Testis (tissue), 2 donors: ENCODE measurements at regions not wholly inside any gene's neighbourhood (a gene's known extent, or its start where the extent isn't known, plus 50 kb on each side); places are given as distances from the start of the nearest gene placed in this dataset.
A peak's percentile ranks its signal among the peaks of the same experiment; 100 is the strongest.

ENCODE experiments used
- DNase-seq: peaks from one replicate; pipeline ENCODE4 v3.0.0-alpha.2; 2019
- H3K27ac ChIP-seq, 2 donors: fragments of 200-600 bp; sonication (generic); one replicate each; pipeline ENCODE4 v1.5.1; 2019
- H3K27me3 ChIP-seq: fragments of 200-600 bp; sonication (generic); one replicate; pipeline ENCODE4 v1.5.1; 2019
- H3K36me3 ChIP-seq: fragments of 200-600 bp; sonication (generic); one replicate; pipeline ENCODE4 v1.5.1; 2017; ENCODE audit warnings: low read depth; ENCODE audit errors: missing control alignments
- H3K4me1 ChIP-seq: fragments of 200-600 bp; sonication (generic); one replicate; pipeline ENCODE4 v1.5.1; 2019
- H3K4me3 ChIP-seq, 2 donors: fragments of 200-600 bp; sonication (generic); one replicate each; pipeline ENCODE4 v1.5.1; 2017 to 2019
- H3K9me3 ChIP-seq: fragments of 200-600 bp; sonication (generic); one replicate; pipeline ENCODE4 v1.5.1; 2017
- POLR2A ChIP-seq: fragments of 450-650 bp; IDR thresholded peaks from one replicate; pipeline ENCODE4 v1.6.1; 2017; ENCODE audit warnings: antibody characterized with exemption, mild to moderate bottlenecking, moderate library complexity
- WGBS, 2 donors: methylation state at CpG; one replicate each; pipeline ENCODE4 v1.1.5; 2018; 5-methylcytosine and 5-hydroxymethylcytosine counted together
- intact Hi-C: fragments of 100-400 bp; cut with DNase I; formaldehyde crosslinking; loops from one replicate; pipeline ENCODE4 v1.15.1; 2023; ENCODE audit warnings: low total_unique reads
- TF ChIP-seq, protein P1 (sequence below), 3 experiments: fragments of 450-650 bp in 2 of 3; fragments of 200-600 bp in 1 of 3; sonication (generic) in 1 of 3; IDR thresholded peaks; one replicate each; pipeline ENCODE4 v1.5.1; 2016 to 2019; ENCODE audit warnings: antibody characterized with exemption in 3 of 3, mild to moderate bottlenecking in 2 of 3, moderate library complexity in 1 of 3

DNA sequence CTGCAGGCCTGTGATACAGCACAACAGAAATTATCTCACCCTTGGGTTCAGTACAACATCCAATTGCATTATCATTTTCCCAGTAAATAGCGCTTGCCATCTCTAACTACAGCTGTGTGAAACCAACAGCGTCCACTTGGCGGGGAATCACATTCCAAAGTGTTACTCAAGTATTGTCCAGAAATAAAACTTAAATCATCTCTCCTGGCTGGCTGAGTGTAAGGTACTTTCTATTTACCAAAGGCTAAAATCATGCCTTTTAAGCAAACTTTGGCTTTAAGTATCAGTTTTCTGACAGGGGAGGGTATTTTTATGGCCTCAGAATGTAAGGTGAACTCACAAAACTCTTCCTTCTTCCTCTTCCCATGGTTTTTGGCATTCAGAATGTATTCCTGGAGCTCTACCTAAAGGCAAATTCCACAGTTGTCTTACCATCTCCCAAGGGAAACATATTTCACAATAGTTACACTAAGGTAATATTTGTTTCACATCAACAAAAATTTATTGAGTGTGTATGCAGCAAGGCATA is 205.6 kb upstream of the MPDZ start:
- Histone ChIP-seq H3K27ac (no peak overlapping the region), H3K4me1 (no peaks in the 10 kb centered on the region), H3K9me3 (no peaks in the 10 kb centered on the region), H3K27me3 (no peaks in the 10 kb centered on the region), H3K4me3 (no peak overlapping the region), H3K36me3 (no peaks in the 10 kb centered on the region)
- intact Hi-C loops, result no loop called here
- peak; percentile 61 for DNase-seq
- 61 to 74% methylated on average over 3 of the region's 3 CpGs for whole genome bisulfite sequencing, 2 donors
- no peak for TF ChIP-seq POLR2A
- TF ChIP-seq, protein P1, sequence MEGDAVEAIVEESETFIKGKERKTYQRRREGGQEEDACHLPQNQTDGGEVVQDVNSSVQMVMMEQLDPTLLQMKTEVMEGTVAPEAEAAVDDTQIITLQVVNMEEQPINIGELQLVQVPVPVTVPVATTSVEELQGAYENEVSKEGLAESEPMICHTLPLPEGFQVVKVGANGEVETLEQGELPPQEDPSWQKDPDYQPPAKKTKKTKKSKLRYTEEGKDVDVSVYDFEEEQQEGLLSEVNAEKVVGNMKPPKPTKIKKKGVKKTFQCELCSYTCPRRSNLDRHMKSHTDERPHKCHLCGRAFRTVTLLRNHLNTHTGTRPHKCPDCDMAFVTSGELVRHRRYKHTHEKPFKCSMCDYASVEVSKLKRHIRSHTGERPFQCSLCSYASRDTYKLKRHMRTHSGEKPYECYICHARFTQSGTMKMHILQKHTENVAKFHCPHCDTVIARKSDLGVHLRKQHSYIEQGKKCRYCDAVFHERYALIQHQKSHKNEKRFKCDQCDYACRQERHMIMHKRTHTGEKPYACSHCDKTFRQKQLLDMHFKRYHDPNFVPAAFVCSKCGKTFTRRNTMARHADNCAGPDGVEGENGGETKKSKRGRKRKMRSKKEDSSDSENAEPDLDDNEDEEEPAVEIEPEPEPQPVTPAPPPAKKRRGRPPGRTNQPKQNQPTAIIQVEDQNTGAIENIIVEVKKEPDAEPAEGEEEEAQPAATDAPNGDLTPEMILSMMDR (IDR thresholded peaks at IDR 0.05), result peak in 1 of 3 experiments; percentile 25

DNA sequence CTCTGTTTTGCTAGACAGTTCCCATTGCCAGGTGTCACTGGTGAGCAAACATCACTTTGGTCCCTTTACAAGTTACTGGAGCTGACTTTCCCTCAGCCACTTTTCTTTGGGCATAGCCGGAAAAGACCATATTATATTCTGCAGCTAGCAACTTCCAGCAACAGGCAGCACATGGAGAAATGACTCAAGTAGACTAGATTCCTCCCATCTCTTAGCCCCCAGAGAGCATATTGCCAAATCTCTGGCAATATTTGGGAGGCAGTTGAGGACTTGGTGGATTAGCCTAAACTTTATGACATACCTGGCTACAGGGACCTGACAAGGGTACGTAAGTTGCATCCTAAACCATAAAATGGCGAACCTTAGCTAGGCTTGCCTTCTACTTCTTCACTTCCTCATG is 204.7 kb upstream of the MPDZ start:
- no peaks in the 10 kb centered on the region for H3K4me1 ChIP-seq
- no peak overlapping the region for H3K27ac ChIP-seq
- intact Hi-C loops, result no loop called here
- TF ChIP-seq, protein P1 (IDR thresholded peaks at IDR 0.05), result no peak
- no peak for TF ChIP-seq POLR2A
- no peak overlapping the region for H3K4me3 ChIP-seq
- H3K27me3 ChIP-seq, result no peaks in the 10 kb centered on the region
- no peak for DNase-seq
- WGBS, 2 donors, result 95 to 96% methylated on average over 3 of the region's 3 CpGs
- H3K36me3 ChIP-seq, result no peaks in the 10 kb centered on the region
- no peaks in the 10 kb centered on the region for H3K9me3 ChIP-seq

DNA sequence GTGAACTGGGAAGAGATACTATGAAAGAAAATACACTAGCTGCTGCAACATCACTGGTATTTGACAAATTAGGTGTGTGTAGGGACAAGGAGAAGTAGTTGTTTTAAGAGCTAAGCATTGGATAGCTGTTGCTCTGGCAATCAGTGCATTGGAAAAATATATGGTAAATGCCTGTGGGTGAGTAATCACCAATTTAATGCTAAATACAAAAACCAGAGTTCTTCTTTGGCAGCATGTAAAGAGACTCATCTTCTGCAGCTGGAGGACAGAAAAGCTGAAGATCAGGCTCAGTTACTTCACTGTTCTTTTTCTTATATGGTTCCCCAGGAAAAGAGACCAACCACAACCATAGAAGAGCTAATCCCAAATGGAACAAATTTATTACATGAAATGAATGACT is 201.8 kb upstream of the MPDZ start:
- Histone ChIP-seq H3K27me3 (no peaks in the 10 kb centered on the region), H3K36me3 (no peaks in the 10 kb centered on the region), H3K27ac (no peak overlapping the region), H3K4me3 (no peak overlapping the region), H3K9me3 (no peaks in the 10 kb centered on the region), H3K4me1 (no peaks in the 10 kb centered on the region)
- intact Hi-C loops, result no loop called here
- no peak for DNase-seq
- TF ChIP-seq POLR2A, result no peak
- TF ChIP-seq, protein P1 (IDR thresholded peaks at IDR 0.05), result no peak

DNA sequence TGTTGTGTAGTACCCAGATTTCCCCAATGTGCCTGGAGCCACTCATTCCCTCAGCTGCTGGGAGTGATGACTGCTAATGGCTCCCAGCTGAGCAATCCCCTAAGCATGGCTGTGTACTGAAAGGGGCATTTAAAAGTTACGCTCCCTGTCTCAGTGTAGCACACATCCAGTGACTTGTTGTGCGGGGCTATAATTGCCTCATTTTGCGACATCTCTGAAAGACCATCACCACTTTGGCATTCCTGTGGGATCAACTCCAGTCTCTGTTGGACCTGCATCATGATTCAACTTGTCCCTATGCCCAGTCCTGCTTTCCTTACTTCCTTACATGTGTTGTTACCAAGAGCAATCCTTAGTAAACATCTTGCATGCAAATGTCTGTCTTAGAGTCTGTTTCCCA is 201.2 kb upstream of the MPDZ start:
- no peaks in the 10 kb centered on the region for H3K9me3 ChIP-seq
- 97 to 98% methylated on average over 3 of the region's 3 CpGs for WGBS, 2 donors
- no peak for DNase-seq
- H3K4me3 ChIP-seq, result no peak overlapping the region
- no peak overlapping the region for H3K27ac ChIP-seq
- H3K36me3 ChIP-seq, result no peaks in the 10 kb centered on the region
- no peak for TF ChIP-seq POLR2A
- TF ChIP-seq, protein P1 (IDR thresholded peaks at IDR 0.05), result no peak
- intact Hi-C loops, result no loop called here
- H3K4me1 ChIP-seq, result no peaks in the 10 kb centered on the region
- no peaks in the 10 kb centered on the region for H3K27me3 ChIP-seq

DNA sequence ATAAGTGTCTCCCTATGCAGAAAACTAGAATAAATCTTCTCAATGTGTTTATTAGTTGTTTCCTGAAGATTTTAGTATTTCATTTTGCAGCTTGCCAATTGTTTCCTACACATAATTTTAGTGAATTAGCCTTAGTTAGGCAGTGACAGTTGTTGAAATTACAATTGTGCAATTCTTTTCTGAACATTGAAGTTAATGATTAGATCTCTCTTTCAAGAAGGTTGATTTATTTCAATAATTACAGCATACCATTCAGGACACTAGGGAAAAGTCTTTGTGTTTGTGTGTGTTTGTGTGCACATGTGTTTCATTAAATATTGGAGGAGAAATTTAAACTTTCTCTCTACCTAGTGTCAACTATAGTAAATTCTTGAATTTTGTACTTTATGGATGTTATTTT is 199.6 kb upstream of the MPDZ start:
- H3K4me1 ChIP-seq, result no peaks in the 10 kb centered on the region
- H3K9me3 ChIP-seq, result no peaks in the 10 kb centered on the region
- no peak overlapping the region for H3K27ac ChIP-seq
- H3K27me3 ChIP-seq, result no peaks in the 10 kb centered on the region
- intact Hi-C loops, result no loop called here
- no peak for TF ChIP-seq POLR2A
- TF ChIP-seq, protein P1 (IDR thresholded peaks at IDR 0.05), result no peak
- DNase-seq, result no peak
- no peaks in the 10 kb centered on the region for H3K36me3 ChIP-seq
- no peak overlapping the region for H3K4me3 ChIP-seq
